ENCODE measurements at regions not wholly inside any gene's neighbourhood (a gene's known extent, or its start where the extent isn't known, plus 50 kb on each side); places are given as distances from the start of the nearest gene placed in this dataset.
"Not testable (repeated sequence)": the region's sequence is repeated elsewhere in the genome, so short reads cannot be mapped to it uniquely, and the experiment has no call there.

DNA sequence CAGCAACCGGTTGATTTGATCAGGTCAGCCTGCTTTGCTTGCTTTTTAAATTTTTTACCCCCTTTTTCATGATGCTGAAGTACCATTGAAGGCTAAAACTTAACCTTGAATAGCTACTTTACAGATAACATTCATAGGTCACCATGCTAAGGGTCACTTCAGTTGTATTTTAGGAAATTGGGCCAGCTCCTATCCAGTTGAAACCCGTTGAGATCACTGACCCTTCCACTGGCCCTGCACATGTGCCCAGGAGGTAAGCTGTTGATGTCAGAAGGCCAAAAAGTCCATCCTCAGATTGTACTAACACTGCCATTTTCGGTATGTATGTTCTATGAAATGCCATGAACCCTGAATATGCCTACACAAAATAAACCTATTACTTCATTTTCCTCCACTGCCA, 133.0 kb upstream of the FAT4 start:
- Mint-ChIP-seq H3K4me1 (no peaks in the 10 kb centered on the region), H3K27ac (no peak overlapping the region), H3K36me3 (no peaks in the 10 kb centered on the region), H3K9me3 (peaks cover 2% of the 10 kb centered on the region), H3K27me3 (no peaks in the 10 kb centered on the region), H3K4me3 (no peak overlapping the region)
- no peak for ATAC-seq

DNA sequence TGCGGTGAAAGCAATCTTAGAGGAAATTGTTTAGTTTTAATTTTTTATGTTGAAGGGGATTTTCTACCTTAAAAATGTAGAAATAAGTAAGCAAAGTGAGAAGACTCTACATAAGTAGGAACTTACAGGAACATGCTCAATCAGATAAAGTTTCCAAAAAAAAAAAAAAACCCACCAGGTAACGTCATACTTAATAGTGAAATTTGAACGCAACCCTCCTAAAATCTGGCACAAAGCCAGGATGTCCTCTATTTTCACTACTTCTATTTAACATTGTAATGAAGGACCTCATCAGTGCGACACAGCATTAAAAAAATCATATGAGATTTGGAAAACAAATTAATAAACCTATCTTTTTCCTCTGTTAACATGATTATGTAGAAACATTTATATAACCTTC, 135.0 kb upstream of the FAT4 start:
- H3K27me3 Mint-ChIP-seq = no peaks in the 10 kb centered on the region
- no peak for ATAC-seq
- H3K27ac Mint-ChIP-seq = no peak overlapping the region
- H3K9me3 Mint-ChIP-seq = peaks cover 2% of the 10 kb centered on the region
- no peaks in the 10 kb centered on the region for H3K36me3 Mint-ChIP-seq
- no peak overlapping the region for H3K4me3 Mint-ChIP-seq
- no peaks in the 10 kb centered on the region for H3K4me1 Mint-ChIP-seq

DNA sequence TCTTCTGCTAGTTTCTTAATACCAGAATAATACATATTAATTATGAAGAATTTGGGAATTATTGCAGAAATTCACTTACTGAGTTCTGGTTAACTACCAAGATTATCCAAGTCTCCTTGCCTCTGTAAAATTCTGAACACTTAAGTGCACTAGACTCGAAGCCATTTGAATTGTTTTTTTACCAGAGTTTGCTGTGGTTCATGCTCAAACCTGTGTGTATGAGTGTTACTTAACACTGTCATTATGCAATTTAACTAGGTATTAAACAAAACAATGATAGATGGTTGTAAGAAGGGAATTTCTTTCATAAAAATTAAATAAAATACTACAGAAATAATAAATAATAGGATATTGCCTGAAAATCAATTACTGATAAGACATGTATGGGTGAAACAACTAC, 145.6 kb upstream of the FAT4 start:
- H3K27ac Mint-ChIP-seq = no peak overlapping the region
- H3K27me3 Mint-ChIP-seq = no peaks in the 10 kb centered on the region
- no peaks in the 10 kb centered on the region for H3K9me3 Mint-ChIP-seq
- no peaks in the 10 kb centered on the region for H3K4me1 Mint-ChIP-seq
- no peak overlapping the region for H3K4me3 Mint-ChIP-seq
- ATAC-seq = no peak
- H3K36me3 Mint-ChIP-seq = no peaks in the 10 kb centered on the region

DNA sequence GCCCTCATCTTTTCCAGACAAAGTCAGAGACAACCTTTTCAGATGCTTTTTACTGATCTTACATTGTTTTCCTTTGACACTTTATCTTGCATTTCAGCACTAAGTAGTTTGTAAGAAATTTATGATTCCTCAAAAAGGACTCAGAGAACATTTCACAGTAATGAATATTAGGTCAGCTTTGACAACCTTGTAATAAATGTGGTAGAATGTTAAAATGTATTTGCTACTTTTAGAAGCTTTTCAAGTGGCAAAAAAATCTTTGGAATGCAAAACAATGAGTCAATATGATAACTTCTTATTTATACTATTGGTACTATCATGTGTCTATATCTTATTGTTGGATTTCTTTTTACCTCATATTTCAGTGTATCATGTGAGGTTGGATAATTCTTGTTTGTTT, 146.2 kb upstream of the FAT4 start:
- Mint-ChIP-seq H3K27me3 (no peaks in the 10 kb centered on the region), H3K4me1 (no peaks in the 10 kb centered on the region), H3K4me3 (no peak overlapping the region), H3K9me3 (no peaks in the 10 kb centered on the region), H3K27ac (no peak overlapping the region), H3K36me3 (no peaks in the 10 kb centered on the region)
- no peak for ATAC-seq

DNA sequence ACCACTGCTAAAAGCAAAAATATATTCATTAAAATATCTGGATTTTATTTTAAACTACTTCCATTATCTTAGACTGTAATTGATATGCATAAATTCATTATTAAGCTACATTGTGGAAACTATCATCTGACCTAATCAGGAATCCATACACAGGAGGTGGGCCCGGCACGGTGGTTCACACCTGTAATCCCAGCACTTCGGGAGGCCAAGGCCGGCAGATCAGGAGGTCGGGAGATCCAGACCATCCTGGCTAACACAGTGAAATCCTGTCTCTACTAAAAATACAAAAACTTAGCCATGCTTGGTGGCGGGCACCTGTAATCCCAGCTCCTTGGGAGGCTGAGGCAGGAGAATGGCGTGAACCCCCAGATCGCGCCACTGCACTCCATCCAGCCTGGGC, 148.7 kb upstream of the FAT4 start:
- H3K36me3 Mint-ChIP-seq, H3K27ac Mint-ChIP-seq, H3K4me3 Mint-ChIP-seq, ATAC-seq, H3K27me3 Mint-ChIP-seq, H3K4me1 Mint-ChIP-seq, H3K9me3 Mint-ChIP-seq: not testable (repeated sequence)

DNA sequence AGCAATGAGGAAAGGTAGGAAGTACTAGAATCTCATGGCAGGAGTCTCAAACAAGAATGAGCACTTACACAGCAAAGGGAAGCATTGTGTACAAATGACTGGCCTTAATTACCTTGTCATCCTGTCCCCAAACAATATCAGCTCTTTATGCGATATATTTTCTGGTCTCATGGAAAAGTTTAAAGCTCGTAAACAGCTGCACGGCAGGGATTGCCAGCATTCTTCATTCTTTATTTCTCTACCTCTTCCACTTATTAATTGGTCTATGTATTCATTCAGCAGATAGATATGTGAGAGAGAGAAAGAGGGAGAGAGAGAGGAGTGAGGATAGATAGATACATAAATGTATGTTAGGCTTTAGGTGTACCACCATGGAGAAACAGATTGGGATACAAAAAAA, 155.8 kb upstream of the FAT4 start:
- no peak overlapping the region for H3K27ac Mint-ChIP-seq
- no peaks in the 10 kb centered on the region for H3K36me3 Mint-ChIP-seq
- no peak overlapping the region for H3K4me3 Mint-ChIP-seq
- no peaks in the 10 kb centered on the region for H3K27me3 Mint-ChIP-seq
- H3K9me3 Mint-ChIP-seq = peaks cover 14% of the 10 kb centered on the region
- no peaks in the 10 kb centered on the region for H3K4me1 Mint-ChIP-seq
- ATAC-seq = no peak

DNA sequence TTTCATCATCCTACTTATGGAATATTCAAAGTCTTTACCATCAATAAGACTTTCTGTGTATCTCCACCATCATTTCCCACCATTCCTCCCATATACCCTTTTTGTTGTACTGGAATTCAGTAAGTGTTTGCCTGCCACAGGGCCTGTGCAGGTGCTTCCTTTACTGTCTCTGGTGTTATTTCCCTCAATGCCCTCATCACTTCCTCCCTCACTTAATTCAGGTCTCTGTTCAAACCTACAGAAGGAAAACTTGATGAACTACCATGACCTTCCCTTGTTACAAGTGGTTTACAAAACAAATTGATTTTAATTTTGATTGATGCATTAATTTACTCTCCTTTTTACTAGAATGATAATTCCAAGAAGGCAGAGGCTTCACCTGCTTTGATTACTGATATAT, 159.5 kb upstream of the FAT4 start:
- no peaks in the 10 kb centered on the region for H3K27me3 Mint-ChIP-seq
- no peaks in the 10 kb centered on the region for H3K4me1 Mint-ChIP-seq
- H3K9me3 Mint-ChIP-seq = peaks cover 6% of the 10 kb centered on the region
- no peak for ATAC-seq
- no peak overlapping the region for H3K27ac Mint-ChIP-seq
- no peaks in the 10 kb centered on the region for H3K36me3 Mint-ChIP-seq
- no peak overlapping the region for H3K4me3 Mint-ChIP-seq

DNA sequence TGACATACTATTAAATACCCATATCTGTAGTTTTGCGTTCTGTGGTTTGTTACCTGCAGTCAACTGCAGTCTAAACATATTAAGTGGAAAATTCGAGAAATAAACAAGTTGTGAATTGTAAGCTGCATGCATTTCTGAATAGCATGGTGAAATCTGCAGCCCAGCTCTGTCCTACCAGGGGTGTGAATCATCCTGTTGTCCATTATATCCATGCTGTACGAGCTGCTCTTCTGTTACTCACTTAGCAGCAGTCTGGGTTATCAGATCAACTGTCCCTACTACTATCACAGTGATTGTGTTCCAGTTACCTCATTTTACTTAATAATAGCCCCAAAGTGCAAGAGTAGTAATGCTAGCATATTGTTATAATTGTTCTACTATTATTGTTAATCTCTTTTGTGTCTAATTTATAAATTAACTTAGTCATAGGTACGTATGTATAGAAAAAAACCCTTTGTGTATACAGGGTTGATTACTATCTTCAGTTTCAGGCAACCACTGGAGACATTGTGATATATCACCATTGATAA, 173.7 kb upstream of the FAT4 start:
- Mint-ChIP-seq H3K27ac (no peak overlapping the region), H3K4me1 (no peaks in the 10 kb centered on the region), H3K4me3 (no peak overlapping the region), H3K27me3 (no peaks in the 10 kb centered on the region), H3K36me3 (no peaks in the 10 kb centered on the region), H3K9me3 (no peaks in the 10 kb centered on the region)
- no peak for ATAC-seq

DNA sequence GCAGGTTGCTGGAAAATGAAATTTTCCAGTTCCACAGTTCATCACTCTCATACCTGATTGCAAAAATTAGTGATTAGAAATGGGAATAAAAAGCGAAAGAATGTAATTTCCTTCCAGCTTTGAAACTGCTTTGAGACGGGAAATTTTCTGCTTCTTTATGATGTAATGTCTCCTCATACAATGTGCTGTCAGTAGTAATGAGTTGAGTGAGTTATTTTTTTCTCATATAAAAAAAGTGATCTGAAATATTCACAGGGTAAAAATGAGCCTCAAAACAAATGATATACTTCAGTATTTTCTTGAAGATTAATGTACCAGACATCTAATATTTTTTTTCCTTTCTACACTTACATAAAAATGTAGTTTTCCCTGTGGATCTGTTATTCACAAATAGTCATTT, 179.1 kb upstream of the FAT4 start:
- Mint-ChIP-seq H3K36me3 (no peaks in the 10 kb centered on the region), H3K4me3 (no peak overlapping the region), H3K27me3 (no peaks in the 10 kb centered on the region), H3K27ac (no peak overlapping the region), H3K4me1 (no peaks in the 10 kb centered on the region), H3K9me3 (no peaks in the 10 kb centered on the region)
- ATAC-seq = no peak

DNA sequence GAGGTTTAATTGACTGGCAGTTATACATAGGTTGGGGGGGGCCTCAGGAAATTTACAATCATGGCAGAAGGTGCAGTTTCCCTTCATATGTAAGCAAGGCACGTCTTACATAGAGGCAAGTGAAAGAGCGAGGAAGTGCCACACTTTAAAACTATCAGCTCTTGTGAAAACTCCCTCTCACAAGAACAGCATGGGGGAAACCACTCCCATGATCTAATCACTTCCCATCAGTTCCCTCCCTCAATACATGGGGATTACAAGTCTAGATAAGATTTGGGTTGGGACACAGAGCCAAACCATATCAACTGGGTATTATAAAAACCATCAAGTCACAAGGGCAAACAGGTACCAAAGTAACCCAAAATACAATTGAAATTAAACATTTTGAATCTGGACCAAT, 182.0 kb upstream of the FAT4 start:
- H3K27ac Mint-ChIP-seq = no peak overlapping the region
- no peaks in the 10 kb centered on the region for H3K27me3 Mint-ChIP-seq
- H3K4me3 Mint-ChIP-seq = no peak overlapping the region
- no peaks in the 10 kb centered on the region for H3K36me3 Mint-ChIP-seq
- no peaks in the 10 kb centered on the region for H3K9me3 Mint-ChIP-seq
- ATAC-seq = no peak
- no peaks in the 10 kb centered on the region for H3K4me1 Mint-ChIP-seq

DNA sequence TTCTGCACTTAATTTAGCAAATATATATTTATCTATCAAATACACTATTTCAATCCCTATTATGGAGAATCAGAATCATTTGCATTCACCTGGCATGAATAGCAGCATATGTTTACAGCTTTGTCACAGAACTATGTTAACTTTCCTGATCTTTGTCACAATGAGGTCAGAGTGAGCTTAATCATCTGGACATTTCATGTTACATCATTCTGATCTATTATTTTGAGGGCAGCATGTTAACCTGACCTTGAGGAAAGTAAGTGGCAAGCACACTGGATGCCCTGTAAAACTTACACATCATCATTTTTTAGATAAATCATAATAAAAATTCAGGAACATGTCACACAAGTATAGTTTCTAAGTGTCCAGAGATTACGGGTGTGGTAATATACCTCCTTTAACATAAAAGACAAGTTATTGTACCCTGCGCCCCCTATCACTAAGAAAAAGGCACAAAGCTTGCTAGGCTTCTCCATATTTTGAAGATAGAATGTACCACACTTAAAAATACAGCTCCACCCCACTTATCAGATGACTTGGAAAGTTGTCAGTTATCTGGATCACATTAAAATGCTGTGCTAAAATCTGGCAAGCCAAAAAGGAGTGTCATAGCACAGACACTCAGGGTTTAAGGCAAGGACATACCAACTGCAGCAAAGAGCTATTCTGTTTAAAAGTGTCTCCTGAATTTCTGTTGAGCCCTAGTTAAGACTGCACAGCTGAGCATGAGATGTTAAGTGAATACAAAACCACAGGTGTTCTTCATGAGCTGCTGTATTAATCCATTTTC, 182.7 kb upstream of the FAT4 start:
- no peaks in the 10 kb centered on the region for H3K27me3 Mint-ChIP-seq
- H3K9me3 Mint-ChIP-seq = no peaks in the 10 kb centered on the region
- H3K27ac Mint-ChIP-seq = no peak overlapping the region
- H3K36me3 Mint-ChIP-seq = no peaks in the 10 kb centered on the region
- no peak for ATAC-seq
- no peak overlapping the region for H3K4me3 Mint-ChIP-seq
- no peaks in the 10 kb centered on the region for H3K4me1 Mint-ChIP-seq

DNA sequence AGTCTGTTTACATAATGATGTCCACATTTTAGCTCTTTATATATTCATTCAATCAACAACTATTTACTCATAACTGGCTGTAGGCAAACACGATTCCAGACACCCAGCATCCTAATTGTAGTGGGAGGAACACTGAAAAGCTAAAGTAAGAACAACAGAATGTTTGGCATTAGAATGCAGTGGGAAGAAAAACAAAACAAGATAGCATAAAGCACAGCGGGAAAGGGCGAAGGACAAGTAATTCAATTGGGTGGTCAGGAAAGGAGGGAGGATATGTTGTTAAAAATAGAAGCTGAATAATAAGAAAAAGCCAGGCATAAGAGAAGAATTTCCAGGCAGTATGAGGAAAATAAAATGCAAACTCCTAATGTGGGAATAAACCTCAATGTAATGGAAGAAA, 189.5 kb upstream of the FAT4 start:
- Mint-ChIP-seq H3K4me3 (no peak overlapping the region), H3K4me1 (no peaks in the 10 kb centered on the region), H3K36me3 (no peaks in the 10 kb centered on the region), H3K27me3 (no peaks in the 10 kb centered on the region), H3K27ac (no peak overlapping the region), H3K9me3 (peaks cover 3% of the 10 kb centered on the region)
- no peak for ATAC-seq

DNA sequence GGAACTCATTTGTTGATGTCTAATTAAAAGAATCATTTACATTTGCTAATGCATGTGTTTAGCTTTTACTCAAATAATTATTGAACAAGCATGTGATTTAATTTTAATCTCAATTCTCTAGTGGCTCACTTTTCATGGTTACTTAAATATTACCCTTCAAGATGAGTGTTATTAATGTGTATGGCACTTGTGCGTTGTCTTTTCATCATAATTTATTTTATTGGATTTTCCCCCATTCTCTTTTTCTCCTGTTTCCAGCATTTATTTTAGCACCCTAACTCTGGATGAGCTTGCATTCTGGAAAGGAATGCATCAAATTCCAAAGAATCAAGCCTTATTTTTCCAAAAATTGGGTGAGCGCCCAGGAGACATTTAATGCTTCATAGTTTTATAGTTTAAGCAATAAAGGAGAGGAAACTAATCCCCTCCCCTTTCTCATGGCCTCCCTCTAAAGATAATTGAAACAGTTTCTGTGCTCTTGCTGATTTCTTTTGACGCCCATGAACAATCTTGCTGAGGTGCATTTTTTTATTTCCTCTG, 191.1 kb upstream of the FAT4 start:
- no peaks in the 10 kb centered on the region for H3K4me1 Mint-ChIP-seq
- no peak overlapping the region for H3K27ac Mint-ChIP-seq
- H3K9me3 Mint-ChIP-seq = peaks cover 3% of the 10 kb centered on the region
- no peak overlapping the region for H3K4me3 Mint-ChIP-seq
- no peaks in the 10 kb centered on the region for H3K36me3 Mint-ChIP-seq
- ATAC-seq = no peak
- H3K27me3 Mint-ChIP-seq = no peaks in the 10 kb centered on the region

DNA sequence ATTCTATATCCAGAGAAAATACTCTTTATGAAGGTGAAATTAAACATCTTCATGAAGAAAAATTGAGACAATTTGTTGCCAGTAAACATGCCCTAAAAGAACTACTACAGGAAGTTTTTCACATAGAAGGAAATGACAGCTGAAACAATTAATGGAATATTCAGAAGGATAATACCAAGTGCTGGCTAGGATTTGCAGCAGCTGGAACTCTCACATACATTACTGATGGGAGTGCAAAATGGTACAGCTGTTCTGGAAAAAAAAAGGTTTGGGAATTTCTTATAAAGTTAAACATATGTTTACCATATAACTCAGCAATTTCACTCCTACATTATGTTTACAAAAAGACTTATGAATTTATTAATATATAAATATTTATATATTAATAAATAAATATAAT, 193.2 kb upstream of the FAT4 start:
- H3K27me3 Mint-ChIP-seq = no peaks in the 10 kb centered on the region
- H3K36me3 Mint-ChIP-seq = no peaks in the 10 kb centered on the region
- H3K9me3 Mint-ChIP-seq = peaks cover 5% of the 10 kb centered on the region
- H3K27ac Mint-ChIP-seq = no peak overlapping the region
- no peaks in the 10 kb centered on the region for H3K4me1 Mint-ChIP-seq
- no peak overlapping the region for H3K4me3 Mint-ChIP-seq
- no peak for ATAC-seq

DNA sequence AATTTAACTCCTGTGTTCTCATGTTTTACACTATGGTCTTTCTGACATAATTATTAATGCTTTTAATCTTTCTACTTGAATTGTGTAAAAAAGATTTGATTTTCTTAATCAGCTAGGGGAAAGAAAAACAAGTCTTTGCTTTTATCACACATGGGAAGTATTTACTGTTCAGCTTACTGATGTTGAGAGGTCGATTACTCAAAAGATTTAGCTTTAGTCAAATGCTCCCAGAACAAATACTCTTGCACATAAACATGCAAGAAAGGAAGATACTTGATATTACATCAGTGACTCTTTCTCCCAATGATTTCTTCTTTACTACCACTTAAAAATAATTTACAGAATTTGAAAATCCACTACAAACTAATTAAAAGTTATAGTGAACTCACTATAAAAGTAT, 198.3 kb upstream of the FAT4 start:
- no peak for ATAC-seq
- Mint-ChIP-seq H3K27ac (no peak overlapping the region), H3K27me3 (no peaks in the 10 kb centered on the region), H3K36me3 (no peaks in the 10 kb centered on the region), H3K9me3 (peaks cover 5% of the 10 kb centered on the region), H3K4me1 (no peaks in the 10 kb centered on the region), H3K4me3 (no peak overlapping the region)

DNA sequence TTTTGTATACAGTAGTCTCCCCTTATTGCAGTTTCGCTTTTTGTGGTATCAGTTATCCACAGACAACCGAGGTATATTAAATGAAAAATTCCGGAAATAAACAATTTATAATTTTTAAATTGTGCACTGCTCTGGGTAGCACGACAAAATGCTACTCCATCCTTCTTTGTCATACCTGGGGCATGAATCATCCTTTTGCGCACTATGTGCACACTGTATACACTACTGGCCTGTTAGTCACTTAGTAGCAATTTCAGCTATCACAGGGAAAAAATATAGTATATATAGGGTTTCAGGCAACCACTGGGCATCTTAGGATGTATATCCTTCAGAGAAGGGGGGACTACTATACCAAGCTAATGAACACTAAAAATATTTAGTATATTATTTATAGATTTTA, 198.8 kb upstream of the FAT4 start:
- Mint-ChIP-seq H3K27ac (no peak overlapping the region), H3K36me3 (no peaks in the 10 kb centered on the region), H3K9me3 (peaks cover 5% of the 10 kb centered on the region), H3K27me3 (no peaks in the 10 kb centered on the region), H3K4me1 (no peaks in the 10 kb centered on the region), H3K4me3 (no peak overlapping the region)
- no peak for ATAC-seq
